ENCODE measurements at regions not wholly inside any gene's neighbourhood (a gene's known extent, or its start where the extent isn't known, plus 50 kb on each side); places are given as distances from the start of the nearest gene placed in this dataset.

- Histone ChIP-seq H3K9me3 (ENCODE audit: control extremely low read depth in 1 of 3, control insufficient read depth in 2 of 3, insufficient read depth in 1 of 3, low read length in 2 of 3) (no peaks in the 10 kb centered on the region), H3K4me1 (ENCODE audit: control insufficient read depth in 2 of 2, insufficient read depth in 2 of 2, low read length in 2 of 2) (no peaks in the 10 kb centered on the region), H3K4me3 (ENCODE audit: control extremely low read depth in 1 of 5, extremely low read depth in 1 of 5, insufficient read depth in 1 of 5, low read depth in 2 of 5, low read length in 4 of 5) (no peak overlapping the region), H2AFZ (ENCODE audit: insufficient read depth, low read depth, low read length, poor library complexity, severe bottlenecking) (no peak overlapping the region), H3K27ac (ENCODE audit: low read length in 2 of 2) (no peak overlapping the region), H3K4me2 (replicated peaks; ENCODE audit: low read depth, low read length, poor library complexity, severe bottlenecking) (no peak overlapping the region), H3K79me2 (ENCODE audit: control insufficient read depth, insufficient read depth, low read length) (no peaks in the 10 kb centered on the region), H3K9ac (ENCODE audit: low read length) (no peak overlapping the region), H3K36me3 (replicated peaks in 1 of 2; ENCODE audit: control extremely low read depth in 1 of 2, control insufficient read depth in 1 of 2, extremely low read depth in 1 of 2, insufficient read depth in 2 of 2, low read length in 1 of 2) (no peaks in the 10 kb centered on the region), H3K27me3 (replicated peaks in 1 of 4; ENCODE audit: control extremely low read depth in 1 of 4, control insufficient read depth in 3 of 4, insufficient read depth in 4 of 4, low read length in 3 of 4) (peaks cover 0 to 4% (median 1%) of the 10 kb centered on the region in 4 experiments), H4K20me1 (ENCODE audit: control insufficient read depth, insufficient read depth, low read length, poor library complexity, severe bottlenecking) (no peaks in the 10 kb centered on the region)
- no peaks in the 10 kb centered on the region for H3K9me3 Mint-ChIP-seq (ENCODE audit: insufficient read depth)
- WGBS (ENCODE audit: insufficient coverage) = no CpG with 5 or more reads among the region's 1 CpG
- no peak for ATAC-seq (ENCODE audit: low read depth)
- intact Hi-C loops (cut with micrococcal nuclease) = no loop called here
- CTCF ChIA-PET = no interaction called here
- H3K27me3 Mint-ChIP-seq = peaks cover 24% of the 10 kb centered on the region
- POLR2A ChIA-PET = no interaction called here
- DNase-seq = no peak
- no peaks in the 10 kb centered on the region for H3K4me1 Mint-ChIP-seq
- TF ChIP-seq CTCF (IDR thresholded peaks at IDR 0.05) (no peak), EZH2 (IDR thresholded peaks at IDR 0.05; ENCODE audit: borderline replicate concordance, insufficient read depth, low read depth, low read length, poor library complexity, severe bottlenecking) (no peak)
- H3K4me3 Mint-ChIP-seq = no peak overlapping the region
- H3K27ac Mint-ChIP-seq = no peak overlapping the region
Measured at GRCh38 chr20:5489601-5490000, 121.2 kb downstream of the GPCPD1 start.

- ATAC-seq (ENCODE audit: low read depth) (no peak), DNase-seq (no peak)
- no CpG with 5 or more reads among the region's 2 CpGs for WGBS (ENCODE audit: insufficient coverage)
- Histone ChIP-seq H3K9me3 (ENCODE audit: control extremely low read depth in 1 of 3, control insufficient read depth in 2 of 3, insufficient read depth in 1 of 3, low read length in 2 of 3) (no peaks in the 10 kb centered on the region), H2AFZ (ENCODE audit: insufficient read depth, low read depth, low read length, poor library complexity, severe bottlenecking) (no peak overlapping the region), H3K27ac (ENCODE audit: low read length in 2 of 2) (no peak overlapping the region), H3K79me2 (ENCODE audit: control insufficient read depth, insufficient read depth, low read length) (no peaks in the 10 kb centered on the region), H3K4me1 (ENCODE audit: control insufficient read depth in 2 of 2, insufficient read depth in 2 of 2, low read length in 2 of 2) (no peaks in the 10 kb centered on the region), H3K4me3 (ENCODE audit: control extremely low read depth in 1 of 5, extremely low read depth in 1 of 5, insufficient read depth in 1 of 5, low read depth in 2 of 5, low read length in 4 of 5) (no peak overlapping the region), H3K36me3 (replicated peaks in 1 of 2; ENCODE audit: control extremely low read depth in 1 of 2, control insufficient read depth in 1 of 2, extremely low read depth in 1 of 2, insufficient read depth in 2 of 2, low read length in 1 of 2) (no peaks in the 10 kb centered on the region), H3K4me2 (replicated peaks; ENCODE audit: low read depth, low read length, poor library complexity, severe bottlenecking) (no peak overlapping the region), H3K27me3 (replicated peaks in 1 of 4; ENCODE audit: control extremely low read depth in 1 of 4, control insufficient read depth in 3 of 4, insufficient read depth in 4 of 4, low read length in 3 of 4) (peaks cover 0 to 4% (median 1%) of the 10 kb centered on the region in 4 experiments), H3K9ac (ENCODE audit: low read length) (no peak overlapping the region), H4K20me1 (ENCODE audit: control insufficient read depth, insufficient read depth, low read length, poor library complexity, severe bottlenecking) (no peaks in the 10 kb centered on the region)
- intact Hi-C loops (cut with micrococcal nuclease) = no loop called here
- H3K27me3 Mint-ChIP-seq = peaks cover 24% of the 10 kb centered on the region
- no peaks in the 10 kb centered on the region for H3K4me1 Mint-ChIP-seq
- ChIA-PET POLR2A (no interaction called here), CTCF (no interaction called here)
- TF ChIP-seq EZH2 (IDR thresholded peaks at IDR 0.05; ENCODE audit: borderline replicate concordance, insufficient read depth, low read depth, low read length, poor library complexity, severe bottlenecking) (no peak), CTCF (IDR thresholded peaks at IDR 0.05) (no peak)
- no peak overlapping the region for H3K27ac Mint-ChIP-seq
- H3K4me3 Mint-ChIP-seq = no peak overlapping the region
- H3K9me3 Mint-ChIP-seq (ENCODE audit: insufficient read depth) = no peaks in the 10 kb centered on the region
Measured at GRCh38 chr20:5488823-5489222, 122.0 kb downstream of the GPCPD1 start.
